ENCODE measurements at regions not wholly inside any gene's neighbourhood (a gene's known extent, or its start where the extent isn't known, plus 50 kb on each side); places are given as distances from the start of the nearest gene placed in this dataset.

DNA sequence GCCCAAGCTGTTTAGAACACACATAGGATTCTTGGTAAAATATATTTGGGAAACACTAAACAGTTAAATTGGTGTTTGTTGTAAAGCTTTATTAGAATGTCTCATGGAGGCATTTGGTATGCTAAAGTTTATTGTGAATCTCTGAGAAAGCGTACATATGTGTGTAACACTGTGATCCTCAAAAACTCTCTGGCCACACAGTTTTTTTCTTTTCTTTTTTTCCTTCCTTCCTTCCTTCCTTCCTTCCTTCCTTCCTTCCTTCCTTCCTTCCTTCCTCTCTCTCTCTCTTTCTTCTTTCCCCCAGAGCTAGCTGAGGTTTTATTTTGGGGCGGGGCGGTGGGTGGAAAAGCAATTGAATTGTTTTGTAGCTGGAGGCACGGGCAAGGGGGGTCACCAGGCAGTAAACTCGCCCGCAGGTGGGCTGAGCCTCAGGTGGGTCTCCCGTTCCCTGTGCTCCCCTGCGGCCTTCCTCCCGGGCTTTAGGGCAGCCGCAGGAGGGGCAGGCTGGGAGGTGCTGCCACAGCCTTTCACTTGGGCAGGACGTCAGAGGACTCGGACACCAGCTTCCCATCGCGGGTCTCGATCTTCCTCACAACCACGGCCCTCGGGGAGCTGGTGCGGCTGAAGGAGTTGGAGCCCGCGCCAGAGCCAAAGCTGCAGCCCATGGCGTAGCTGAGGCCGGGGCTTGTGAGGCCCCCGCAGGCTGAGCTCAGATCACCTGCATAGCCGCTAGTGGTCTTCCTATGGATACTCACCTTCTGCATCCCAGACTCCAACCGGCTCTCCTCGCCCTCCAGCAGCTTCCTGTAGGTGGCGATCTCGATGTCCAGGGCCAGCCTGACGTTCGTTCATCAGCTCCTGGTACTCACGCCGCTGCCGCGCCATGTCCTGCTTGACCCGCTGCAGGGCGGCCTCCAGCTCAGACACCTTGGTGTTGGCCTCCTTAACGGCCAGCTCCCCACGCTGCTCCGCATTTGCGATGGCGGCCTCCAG is 459.0 kb downstream of the GATA3 start:
- DNase-seq (ENCODE audit: low read depth in 6 of 9, low spot score in 9 of 9): no peak
- H3K4me3 ChIP-seq (ENCODE audit: low read length in 2 of 2): no peak overlapping the region
- H3K9me3 ChIP-seq (ENCODE audit: control insufficient read depth in 2 of 2, insufficient read depth in 1 of 2, low read length in 1 of 2): no peaks in the 10 kb centered on the region
- H3K27ac ChIP-seq (ENCODE audit: low read depth in 1 of 2, low read length in 1 of 2): no peak overlapping the region
- H3K4me1 ChIP-seq (ENCODE audit: control insufficient read depth in 2 of 2, insufficient read depth in 2 of 2, low read length in 2 of 2): no peaks in the 10 kb centered on the region
- H3K27me3 ChIP-seq (ENCODE audit: control insufficient read depth in 2 of 2, insufficient read depth in 1 of 2, low read length in 1 of 2): no peaks in the 10 kb centered on the region
- no peaks in the 10 kb centered on the region for H3K36me3 ChIP-seq (ENCODE audit: control insufficient read depth in 2 of 2, insufficient read depth in 2 of 2, low read length in 1 of 2)
- WGBS: 94% methylated on average over 41 of the region's 41 CpGs

DNA sequence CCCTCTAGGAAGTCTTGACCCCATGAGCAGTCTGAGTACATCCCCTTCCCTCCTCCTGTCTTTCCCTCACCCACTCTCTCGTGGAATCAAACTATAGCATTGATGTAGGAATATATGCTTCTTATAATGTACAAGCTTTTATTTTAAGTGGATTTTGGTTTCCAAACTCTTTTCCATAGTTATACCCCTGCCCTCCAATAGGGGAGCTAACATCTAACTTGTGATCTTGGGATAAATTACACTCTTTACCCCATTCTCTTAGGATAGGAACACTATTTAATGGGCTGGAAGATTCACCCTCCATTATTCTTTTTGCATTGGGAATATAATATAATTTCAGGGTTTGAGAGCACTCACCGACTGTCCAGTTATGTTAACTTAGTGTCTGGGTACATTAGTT is 465.9 kb downstream of the GATA3 start:
- no peak overlapping the region for H3K4me3 ChIP-seq (ENCODE audit: low read length in 2 of 2)
- no peaks in the 10 kb centered on the region for H3K9me3 ChIP-seq (ENCODE audit: control insufficient read depth in 2 of 2, insufficient read depth in 1 of 2, low read length in 1 of 2)
- no peak overlapping the region for H3K27ac ChIP-seq (ENCODE audit: low read depth in 1 of 2, low read length in 1 of 2)
- no peak for DNase-seq (ENCODE audit: low read depth in 6 of 9, low spot score in 9 of 9)
- WGBS: 98% methylated on average over 2 of the region's 2 CpGs
- no peaks in the 10 kb centered on the region for H3K36me3 ChIP-seq (ENCODE audit: control insufficient read depth in 2 of 2, insufficient read depth in 2 of 2, low read length in 1 of 2)
- no peaks in the 10 kb centered on the region for H3K27me3 ChIP-seq (ENCODE audit: control insufficient read depth in 2 of 2, insufficient read depth in 1 of 2, low read length in 1 of 2)
- no peaks in the 10 kb centered on the region for H3K4me1 ChIP-seq (ENCODE audit: control insufficient read depth in 2 of 2, insufficient read depth in 2 of 2, low read length in 2 of 2)

DNA sequence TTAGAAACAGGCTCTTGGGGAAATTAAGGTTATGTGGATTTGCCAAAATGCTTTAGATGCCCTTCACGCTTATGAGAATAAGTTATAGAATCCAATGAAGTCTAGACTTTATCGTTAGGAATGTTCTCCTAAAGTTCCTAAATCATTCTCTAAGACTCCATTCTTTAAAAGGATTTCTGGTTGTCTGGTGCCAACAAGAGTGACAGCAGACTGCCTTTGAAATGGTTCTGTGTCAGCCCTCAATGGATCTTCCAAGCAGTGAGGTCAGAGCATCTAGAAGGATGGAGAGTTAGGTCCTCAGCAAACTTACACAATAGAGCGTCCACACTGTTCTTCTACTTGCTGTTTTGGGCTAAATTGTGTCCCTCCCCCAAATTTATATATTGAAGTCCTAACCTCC is 473.3 kb downstream of the GATA3 start:
- no peaks in the 10 kb centered on the region for H3K9me3 ChIP-seq (ENCODE audit: control insufficient read depth in 2 of 2, insufficient read depth in 1 of 2, low read length in 1 of 2)
- WGBS: 98% methylated on average over 3 of the region's 3 CpGs
- H3K36me3 ChIP-seq (ENCODE audit: control insufficient read depth in 2 of 2, insufficient read depth in 2 of 2, low read length in 1 of 2): no peaks in the 10 kb centered on the region
- DNase-seq (ENCODE audit: low read depth in 6 of 9, low spot score in 9 of 9): no peak
- no peaks in the 10 kb centered on the region for H3K27me3 ChIP-seq (ENCODE audit: control insufficient read depth in 2 of 2, insufficient read depth in 1 of 2, low read length in 1 of 2)
- no peaks in the 10 kb centered on the region for H3K4me1 ChIP-seq (ENCODE audit: control insufficient read depth in 2 of 2, insufficient read depth in 2 of 2, low read length in 2 of 2)
- H3K4me3 ChIP-seq (ENCODE audit: low read length in 2 of 2): no peak overlapping the region
- H3K27ac ChIP-seq (ENCODE audit: low read depth in 1 of 2, low read length in 1 of 2): no peak overlapping the region

DNA sequence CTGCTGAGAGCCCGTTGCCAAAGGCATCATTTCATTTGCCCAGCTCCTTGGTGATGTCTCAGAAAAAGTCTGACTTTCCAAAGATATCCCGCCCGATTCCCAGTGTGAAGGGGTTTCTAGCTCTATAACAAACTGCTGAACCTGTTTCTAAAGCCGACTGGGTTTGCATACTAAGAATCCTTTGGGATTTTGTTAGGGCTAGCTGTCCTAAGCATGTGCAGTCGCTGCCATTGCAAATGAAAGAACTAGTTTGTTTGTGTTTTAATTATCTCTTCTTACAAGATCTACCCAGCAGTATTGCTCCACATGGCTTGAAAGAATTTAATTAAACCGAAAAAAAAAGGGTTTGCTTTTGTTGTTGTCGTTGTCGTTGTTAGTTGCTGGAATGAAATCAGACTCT is 476.6 kb downstream of the GATA3 start:
- Histone ChIP-seq H3K4me3 (ENCODE audit: low read length in 2 of 2) (no peak overlapping the region), H3K27me3 (ENCODE audit: control insufficient read depth in 2 of 2, insufficient read depth in 1 of 2, low read length in 1 of 2) (no peaks in the 10 kb centered on the region), H3K36me3 (ENCODE audit: control insufficient read depth in 2 of 2, insufficient read depth in 2 of 2, low read length in 1 of 2) (no peaks in the 10 kb centered on the region), H3K27ac (ENCODE audit: low read depth in 1 of 2, low read length in 1 of 2) (no peak overlapping the region), H3K9me3 (ENCODE audit: control insufficient read depth in 2 of 2, insufficient read depth in 1 of 2, low read length in 1 of 2) (no peaks in the 10 kb centered on the region), H3K4me1 (ENCODE audit: control insufficient read depth in 2 of 2, insufficient read depth in 2 of 2, low read length in 2 of 2) (no peaks in the 10 kb centered on the region)
- no peak for DNase-seq (ENCODE audit: low read depth in 6 of 9, low spot score in 9 of 9)
- whole genome bisulfite sequencing: 98% methylated on average over 8 of the region's 8 CpGs

DNA sequence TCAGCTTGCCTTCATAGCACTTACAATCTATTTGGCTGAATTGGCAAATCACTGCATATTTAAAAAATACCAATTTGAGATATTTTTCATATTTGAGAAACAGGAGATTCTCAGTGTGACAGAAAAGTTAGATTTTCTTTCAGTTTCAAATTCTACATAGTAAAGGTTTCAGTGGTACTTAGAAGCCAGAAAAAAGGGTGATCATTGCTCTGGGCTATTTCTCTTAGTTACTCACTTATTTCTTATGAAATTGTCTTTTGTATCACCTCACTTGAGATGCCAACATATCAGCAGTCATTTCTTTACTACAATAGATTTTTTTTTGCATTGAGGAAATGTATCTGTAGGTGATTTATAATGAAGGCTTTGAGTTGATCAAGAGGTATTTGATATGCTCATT is 478.2 kb downstream of the GATA3 start:
- Histone ChIP-seq H3K9me3 (ENCODE audit: control insufficient read depth in 2 of 2, insufficient read depth in 1 of 2, low read length in 1 of 2) (no peaks in the 10 kb centered on the region), H3K4me1 (ENCODE audit: control insufficient read depth in 2 of 2, insufficient read depth in 2 of 2, low read length in 2 of 2) (no peaks in the 10 kb centered on the region), H3K36me3 (ENCODE audit: control insufficient read depth in 2 of 2, insufficient read depth in 2 of 2, low read length in 1 of 2) (no peaks in the 10 kb centered on the region), H3K27me3 (ENCODE audit: control insufficient read depth in 2 of 2, insufficient read depth in 1 of 2, low read length in 1 of 2) (no peaks in the 10 kb centered on the region), H3K27ac (ENCODE audit: low read depth in 1 of 2, low read length in 1 of 2) (no peak overlapping the region), H3K4me3 (ENCODE audit: low read length in 2 of 2) (no peak overlapping the region)
- no peak for DNase-seq (ENCODE audit: low read depth in 6 of 9, low spot score in 9 of 9)

DNA sequence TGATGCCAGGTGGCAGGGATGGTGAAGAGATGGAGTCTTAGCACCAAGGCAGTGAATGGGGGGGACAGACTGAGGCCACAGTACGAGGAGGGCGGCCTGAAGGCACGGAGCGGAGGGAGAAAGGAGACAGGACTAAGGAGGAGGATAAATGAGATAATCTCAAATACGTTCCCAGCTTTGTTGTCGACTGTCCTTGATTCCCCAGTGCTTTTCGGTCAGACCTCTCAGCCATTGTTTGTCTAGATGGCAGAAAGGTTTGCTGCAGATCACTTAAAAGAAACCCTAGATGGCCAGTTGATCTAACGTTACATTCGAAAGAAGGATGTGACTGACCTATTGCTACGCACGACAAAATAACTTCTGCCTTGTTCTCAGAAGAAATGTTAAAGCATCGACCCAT is 479.0 kb downstream of the GATA3 start:
- Histone ChIP-seq H3K27ac (ENCODE audit: low read depth in 1 of 2, low read length in 1 of 2) (no peak overlapping the region), H3K9me3 (ENCODE audit: control insufficient read depth in 2 of 2, insufficient read depth in 1 of 2, low read length in 1 of 2) (no peaks in the 10 kb centered on the region), H3K4me1 (ENCODE audit: control insufficient read depth in 2 of 2, insufficient read depth in 2 of 2, low read length in 2 of 2) (no peaks in the 10 kb centered on the region), H3K4me3 (ENCODE audit: low read length in 2 of 2) (no peak overlapping the region), H3K36me3 (ENCODE audit: control insufficient read depth in 2 of 2, insufficient read depth in 2 of 2, low read length in 1 of 2) (no peaks in the 10 kb centered on the region), H3K27me3 (ENCODE audit: control insufficient read depth in 2 of 2, insufficient read depth in 1 of 2, low read length in 1 of 2) (no peaks in the 10 kb centered on the region)
- 95% methylated on average over 12 of the region's 12 CpGs for WGBS
- DNase-seq (ENCODE audit: low read depth in 6 of 9, low spot score in 9 of 9): no peak

DNA sequence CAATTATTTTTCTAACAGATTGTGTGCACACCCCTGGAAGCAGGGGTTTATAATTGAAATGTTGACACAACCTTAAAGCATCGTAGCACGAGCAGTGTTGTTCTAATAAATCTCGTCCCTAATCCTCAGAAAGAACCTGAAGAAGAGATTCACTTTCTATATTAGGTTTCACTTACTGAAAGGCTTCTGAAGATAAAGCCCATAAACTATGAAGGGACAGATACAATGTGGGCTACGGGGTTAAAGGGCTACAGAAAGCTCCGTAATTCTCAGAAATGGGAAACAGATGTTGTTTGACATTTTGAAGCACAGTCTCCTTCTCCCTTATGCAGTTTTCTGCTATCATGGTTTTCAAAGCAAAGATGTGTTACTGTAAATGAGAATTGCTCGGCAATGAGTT is 479.6 kb downstream of the GATA3 start:
- no peaks in the 10 kb centered on the region for H3K36me3 ChIP-seq (ENCODE audit: control insufficient read depth in 2 of 2, insufficient read depth in 2 of 2, low read length in 1 of 2)
- WGBS: 83% methylated on average over 6 of the region's 6 CpGs
- no peaks in the 10 kb centered on the region for H3K4me1 ChIP-seq (ENCODE audit: control insufficient read depth in 2 of 2, insufficient read depth in 2 of 2, low read length in 2 of 2)
- H3K27me3 ChIP-seq (ENCODE audit: control insufficient read depth in 2 of 2, insufficient read depth in 1 of 2, low read length in 1 of 2): no peaks in the 10 kb centered on the region
- DNase-seq (ENCODE audit: low read depth in 6 of 9, low spot score in 9 of 9): no peak
- no peak overlapping the region for H3K27ac ChIP-seq (ENCODE audit: low read depth in 1 of 2, low read length in 1 of 2)
- no peak overlapping the region for H3K4me3 ChIP-seq (ENCODE audit: low read length in 2 of 2)
- H3K9me3 ChIP-seq (ENCODE audit: control insufficient read depth in 2 of 2, insufficient read depth in 1 of 2, low read length in 1 of 2): no peaks in the 10 kb centered on the region

DNA sequence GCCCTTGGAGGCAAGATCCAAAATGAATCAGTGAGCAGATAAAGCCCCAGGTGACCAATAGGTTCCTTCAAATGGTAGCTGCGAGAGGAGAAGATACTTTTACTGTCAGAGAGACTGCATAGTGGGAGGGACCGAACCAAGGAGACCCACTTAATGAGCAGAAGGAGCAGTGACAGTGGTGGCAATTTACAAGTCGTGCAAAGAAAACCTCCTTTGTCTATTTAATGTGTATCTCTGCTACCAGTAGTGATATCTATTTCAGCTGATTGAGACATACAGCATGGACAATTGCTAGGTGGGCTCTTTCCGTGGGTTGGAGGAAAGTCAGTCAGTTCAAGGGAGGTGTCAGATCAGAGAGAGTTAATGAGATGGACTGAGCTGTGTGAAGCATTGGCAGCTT is 480.4 kb downstream of the GATA3 start:
- H3K27ac ChIP-seq (ENCODE audit: low read depth in 1 of 2, low read length in 1 of 2): no peak overlapping the region
- no peaks in the 10 kb centered on the region for H3K9me3 ChIP-seq (ENCODE audit: control insufficient read depth in 2 of 2, insufficient read depth in 1 of 2, low read length in 1 of 2)
- no peak for DNase-seq (ENCODE audit: low read depth in 6 of 9, low spot score in 9 of 9)
- WGBS: 92% methylated on average over 4 of the region's 4 CpGs
- H3K27me3 ChIP-seq (ENCODE audit: control insufficient read depth in 2 of 2, insufficient read depth in 1 of 2, low read length in 1 of 2): no peaks in the 10 kb centered on the region
- no peaks in the 10 kb centered on the region for H3K4me1 ChIP-seq (ENCODE audit: control insufficient read depth in 2 of 2, insufficient read depth in 2 of 2, low read length in 2 of 2)
- H3K4me3 ChIP-seq (ENCODE audit: low read length in 2 of 2): no peak overlapping the region
- no peaks in the 10 kb centered on the region for H3K36me3 ChIP-seq (ENCODE audit: control insufficient read depth in 2 of 2, insufficient read depth in 2 of 2, low read length in 1 of 2)

DNA sequence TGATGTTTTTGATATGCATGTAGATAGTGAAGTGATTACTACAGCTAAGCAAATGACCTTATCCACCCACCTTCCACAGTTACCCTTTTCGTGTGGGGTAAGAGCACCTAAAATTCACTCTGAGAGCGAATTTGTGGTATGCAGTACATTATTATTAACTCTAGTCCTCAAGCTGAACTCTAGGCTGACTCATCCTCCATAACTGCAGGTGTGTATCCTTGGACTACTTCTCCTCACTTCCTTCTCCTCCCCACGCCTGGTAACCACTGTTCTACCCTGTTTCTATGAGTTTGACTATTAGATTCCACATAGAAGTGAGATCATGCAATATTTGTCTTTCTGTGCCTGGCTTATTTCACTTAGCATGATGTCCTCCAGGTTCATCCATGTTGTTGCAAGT is 484.6 kb downstream of the GATA3 start:
- H3K27ac ChIP-seq (ENCODE audit: low read depth in 1 of 2, low read length in 1 of 2): no peak overlapping the region
- H3K4me1 ChIP-seq (ENCODE audit: control insufficient read depth in 2 of 2, insufficient read depth in 2 of 2, low read length in 2 of 2): no peaks in the 10 kb centered on the region
- H3K9me3 ChIP-seq (ENCODE audit: control insufficient read depth in 2 of 2, insufficient read depth in 1 of 2, low read length in 1 of 2): no peaks in the 10 kb centered on the region
- DNase-seq (ENCODE audit: low read depth in 6 of 9, low spot score in 9 of 9): no peak
- WGBS: 96% methylated on average over 3 of the region's 3 CpGs
- H3K4me3 ChIP-seq (ENCODE audit: low read length in 2 of 2): no peak overlapping the region
- H3K36me3 ChIP-seq (ENCODE audit: control insufficient read depth in 2 of 2, insufficient read depth in 2 of 2, low read length in 1 of 2): no peaks in the 10 kb centered on the region
- H3K27me3 ChIP-seq (ENCODE audit: control insufficient read depth in 2 of 2, insufficient read depth in 1 of 2, low read length in 1 of 2): no peaks in the 10 kb centered on the region
